Coronary artery (tissue), 2 donors: ENCODE measurements at regions not wholly inside any gene's neighbourhood (a gene's known extent, or its start where the extent isn't known, plus 50 kb on each side); places are given as distances from the start of the nearest gene placed in this dataset.

ENCODE experiments used
- DNase-seq: peaks from one replicate; pipeline ENCODE4 v3.0.0-alpha.2; 2017; ENCODE audit warnings: low spot score
- H3K27ac ChIP-seq, 2 donors: fragments of 200-600 bp; sonication (generic); one replicate each; pipeline ENCODE4 v1.5.1; 2016 to 2019
- H3K4me3 ChIP-seq: fragments of 200-600 bp; sonication (generic); 2 replicates; pipeline ENCODE4 v1.5.1; 2016; ENCODE audit warnings: mild to moderate bottlenecking, moderate library complexity
- TF ChIP-seq, protein P1 (sequence below): fragments of 200-600 bp; sonication (generic); IDR thresholded peaks from one replicate; pipeline ENCODE4 v1.5.1; 2019; ENCODE audit warnings: antibody characterized with exemption

DNA sequence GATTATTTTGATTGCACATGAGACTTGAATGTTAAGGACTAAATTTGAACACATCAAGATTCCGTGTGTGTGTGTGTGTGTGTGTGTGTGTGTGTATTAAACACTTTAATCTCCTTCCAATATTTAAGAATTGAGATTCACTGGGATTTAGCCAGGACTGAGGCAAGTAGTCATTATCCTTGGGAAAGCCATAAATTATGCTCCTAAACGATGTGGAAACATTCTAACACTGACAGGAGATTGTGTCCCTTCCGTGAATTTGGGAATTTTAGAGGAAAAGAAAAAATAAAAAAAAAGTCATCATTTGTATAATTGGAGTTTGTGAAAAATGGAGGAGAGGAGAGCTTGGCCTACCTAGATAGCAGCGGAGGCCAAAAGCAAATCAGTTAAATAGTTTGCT lies 212.9 kb downstream of the DUSP6 start:
- Histone ChIP-seq H3K4me3 (no peak overlapping the region), H3K27ac (no peak overlapping the region)
- DNase-seq, result no peak
- TF ChIP-seq, protein P1, sequence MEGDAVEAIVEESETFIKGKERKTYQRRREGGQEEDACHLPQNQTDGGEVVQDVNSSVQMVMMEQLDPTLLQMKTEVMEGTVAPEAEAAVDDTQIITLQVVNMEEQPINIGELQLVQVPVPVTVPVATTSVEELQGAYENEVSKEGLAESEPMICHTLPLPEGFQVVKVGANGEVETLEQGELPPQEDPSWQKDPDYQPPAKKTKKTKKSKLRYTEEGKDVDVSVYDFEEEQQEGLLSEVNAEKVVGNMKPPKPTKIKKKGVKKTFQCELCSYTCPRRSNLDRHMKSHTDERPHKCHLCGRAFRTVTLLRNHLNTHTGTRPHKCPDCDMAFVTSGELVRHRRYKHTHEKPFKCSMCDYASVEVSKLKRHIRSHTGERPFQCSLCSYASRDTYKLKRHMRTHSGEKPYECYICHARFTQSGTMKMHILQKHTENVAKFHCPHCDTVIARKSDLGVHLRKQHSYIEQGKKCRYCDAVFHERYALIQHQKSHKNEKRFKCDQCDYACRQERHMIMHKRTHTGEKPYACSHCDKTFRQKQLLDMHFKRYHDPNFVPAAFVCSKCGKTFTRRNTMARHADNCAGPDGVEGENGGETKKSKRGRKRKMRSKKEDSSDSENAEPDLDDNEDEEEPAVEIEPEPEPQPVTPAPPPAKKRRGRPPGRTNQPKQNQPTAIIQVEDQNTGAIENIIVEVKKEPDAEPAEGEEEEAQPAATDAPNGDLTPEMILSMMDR, result no peak

- Histone ChIP-seq H3K27ac (no peak overlapping the region), H3K4me3 (no peak overlapping the region)
- DNase-seq, result no peak
- TF ChIP-seq, protein P1, result no peak
These were observed 214.1 kb downstream of the DUSP6 start for GRCh38 chr12:89138048-89138852.

DNA sequence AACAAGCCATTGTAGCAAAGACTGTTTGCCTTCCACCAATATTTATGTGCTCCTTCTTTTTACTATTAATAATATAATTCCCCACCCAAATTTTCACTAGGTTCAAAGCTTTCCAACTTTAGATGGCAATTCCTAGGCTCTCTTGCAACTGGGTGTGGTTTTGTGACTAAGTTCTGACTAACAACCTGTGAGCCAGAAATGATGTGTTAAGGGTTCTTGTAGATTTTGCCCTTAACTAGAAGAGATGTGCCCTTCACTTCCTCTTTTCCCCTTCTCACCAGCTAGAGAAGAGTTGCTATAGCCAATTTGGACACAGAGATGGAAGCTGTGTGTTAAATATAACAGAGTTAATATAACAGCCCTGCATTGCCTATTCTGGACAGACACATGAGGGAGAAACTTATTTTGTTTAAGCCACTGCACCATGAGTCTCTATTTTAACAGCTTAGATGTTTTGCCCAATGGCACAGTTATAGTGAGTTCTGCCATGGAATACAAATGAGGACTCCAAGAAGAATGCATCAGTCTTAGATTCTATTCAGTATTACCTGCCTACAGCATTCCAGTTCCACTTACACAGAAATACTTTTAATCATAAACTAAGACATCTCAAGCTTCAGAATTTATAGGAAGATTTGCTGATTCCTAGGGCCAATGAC lies 216.2 kb downstream of the DUSP6 start:
- no peak overlapping the region for H3K27ac ChIP-seq
- TF ChIP-seq, protein P1, result no peak
- no peak overlapping the region for H3K4me3 ChIP-seq
- DNase-seq, result no peak

DNA sequence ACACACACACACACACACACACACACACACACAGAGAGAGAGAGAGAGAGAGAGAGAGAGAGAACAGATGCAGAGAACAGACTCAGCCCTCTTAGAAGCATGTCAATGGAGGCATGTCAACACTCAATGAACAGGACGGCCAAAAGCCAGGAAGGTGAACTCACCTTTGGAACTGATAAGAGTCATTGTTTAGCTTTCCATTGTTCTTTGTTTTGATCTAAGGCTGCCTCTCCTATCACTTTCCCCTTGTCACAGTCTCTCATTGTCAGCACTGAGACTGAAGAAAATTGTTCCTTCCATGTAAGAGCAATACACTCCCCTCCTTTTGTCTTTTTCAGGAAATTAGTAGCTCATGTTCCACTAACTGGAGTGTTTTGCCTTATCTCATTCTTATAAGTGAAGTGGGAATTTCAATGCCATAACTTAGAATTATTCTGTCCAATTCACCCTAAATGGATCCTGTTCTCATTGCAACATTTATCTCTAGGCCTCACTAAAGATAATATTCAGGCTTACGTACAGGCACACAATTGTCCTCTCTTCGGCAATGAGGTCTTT lies 218.0 kb downstream of the DUSP6 start:
- TF ChIP-seq, protein P1, result no peak
- H3K27ac ChIP-seq, result no peak overlapping the region
- no peak overlapping the region for H3K4me3 ChIP-seq
- no peak for DNase-seq

GRCh38 chr12:89129167-89129870 lies 223.0 kb downstream of the DUSP6 start:
- TF ChIP-seq, protein P1, result no peak
- H3K27ac ChIP-seq, result no peak overlapping the region
- no peak for DNase-seq
- H3K4me3 ChIP-seq, result no peak overlapping the region

DNA sequence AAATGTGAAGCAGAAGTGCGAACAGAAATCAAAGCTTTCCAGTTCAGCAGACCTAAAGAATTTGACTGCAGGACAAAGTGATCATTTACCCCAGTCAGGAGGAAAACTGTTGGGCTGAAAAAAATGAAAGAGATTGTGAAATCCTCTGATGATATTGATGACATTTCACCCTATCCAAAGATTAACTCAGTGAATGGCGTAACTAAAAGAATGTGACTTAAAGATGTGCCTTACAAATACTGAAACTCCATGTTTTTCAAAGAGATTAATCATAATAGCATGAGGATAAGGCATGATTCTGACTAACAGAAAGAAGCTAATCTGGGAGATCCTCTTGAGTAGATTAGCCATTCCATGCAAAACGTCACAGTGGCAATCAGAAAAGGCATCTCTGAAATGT lies 225.6 kb downstream of the DUSP6 start:
- TF ChIP-seq, protein P1, result no peak
- H3K27ac ChIP-seq, result no peak overlapping the region

More for the DNA sequence above, 225.6 kb downstream of the DUSP6 start:
- no peak for DNase-seq
- H3K4me3 ChIP-seq, result no peak overlapping the region
